ENCODE measurements at regions not wholly inside any gene's neighbourhood (a gene's known extent, or its start where the extent isn't known, plus 50 kb on each side); places are given as distances from the start of the nearest gene placed in this dataset.

DNA sequence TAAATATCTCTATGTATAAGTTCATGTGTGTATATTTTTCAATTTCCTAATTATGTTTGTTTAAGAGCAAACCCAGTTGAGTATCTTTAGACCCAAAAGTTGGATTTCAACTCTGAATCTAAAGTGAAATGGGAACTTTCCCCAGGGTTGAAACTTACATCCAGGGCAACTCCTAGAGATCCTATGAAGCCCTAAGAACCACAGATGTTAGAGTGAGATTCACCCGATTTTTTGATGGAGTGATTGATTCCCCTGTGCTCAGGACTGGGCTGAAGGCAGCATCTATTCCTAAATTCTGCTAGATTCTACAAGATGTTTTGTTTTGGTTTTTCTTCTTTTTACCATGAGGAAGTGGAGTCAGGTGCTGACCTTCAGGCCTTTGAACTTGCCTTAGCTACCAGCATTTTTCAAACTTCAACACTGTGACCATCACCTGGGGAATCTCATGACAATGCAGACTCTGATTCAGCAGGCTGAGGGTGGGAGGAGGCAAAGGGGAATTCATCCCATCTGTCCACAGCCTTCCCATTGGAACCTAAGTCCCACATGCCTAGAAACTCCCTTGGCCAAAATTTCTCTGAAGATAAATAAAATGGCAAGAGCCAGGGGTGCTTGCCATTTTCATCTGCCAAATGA is 145.5 kb downstream of the ETS2 start:
- ChIA-PET CTCF (no interaction called here), POLR2A (no interaction called here)
- Histone ChIP-seq H3K9me3 (ENCODE audit: control insufficient read depth, insufficient read depth, low read depth, low read length) (no peaks in the 10 kb centered on the region), H3K4me1 (ENCODE audit: control insufficient read depth, insufficient read depth, low read length) (no peaks in the 10 kb centered on the region), H3K36me3 (ENCODE audit: control insufficient read depth, insufficient read depth, low read length) (no peaks in the 10 kb centered on the region), H3K27ac (ENCODE audit: low read length) (no peak overlapping the region), H3K27me3 (ENCODE audit: control insufficient read depth, insufficient read depth, low read length) (no peaks in the 10 kb centered on the region), H3K4me3 (ENCODE audit: low read depth in 2 of 2, low read length in 2 of 2) (no peak overlapping the region)
- DNase-seq (ENCODE audit: low read depth, low spot score) (no peak), ATAC-seq (no peak)
- in situ Hi-C loops (cut with HindIII; ENCODE audit: low pct_unique_long_range_greater_than_20kb, low sequenced_read_pairs) (no loop called here), intact Hi-C loops (cut with micrococcal nuclease; ENCODE audit: unreplicated experiment) (no loop called here)
- no peak for TF ChIP-seq TCF7L2 (IDR thresholded peaks at IDR 0.05; ENCODE audit: low read depth, low read length)
- TF ChIP-seq, protein P1, sequence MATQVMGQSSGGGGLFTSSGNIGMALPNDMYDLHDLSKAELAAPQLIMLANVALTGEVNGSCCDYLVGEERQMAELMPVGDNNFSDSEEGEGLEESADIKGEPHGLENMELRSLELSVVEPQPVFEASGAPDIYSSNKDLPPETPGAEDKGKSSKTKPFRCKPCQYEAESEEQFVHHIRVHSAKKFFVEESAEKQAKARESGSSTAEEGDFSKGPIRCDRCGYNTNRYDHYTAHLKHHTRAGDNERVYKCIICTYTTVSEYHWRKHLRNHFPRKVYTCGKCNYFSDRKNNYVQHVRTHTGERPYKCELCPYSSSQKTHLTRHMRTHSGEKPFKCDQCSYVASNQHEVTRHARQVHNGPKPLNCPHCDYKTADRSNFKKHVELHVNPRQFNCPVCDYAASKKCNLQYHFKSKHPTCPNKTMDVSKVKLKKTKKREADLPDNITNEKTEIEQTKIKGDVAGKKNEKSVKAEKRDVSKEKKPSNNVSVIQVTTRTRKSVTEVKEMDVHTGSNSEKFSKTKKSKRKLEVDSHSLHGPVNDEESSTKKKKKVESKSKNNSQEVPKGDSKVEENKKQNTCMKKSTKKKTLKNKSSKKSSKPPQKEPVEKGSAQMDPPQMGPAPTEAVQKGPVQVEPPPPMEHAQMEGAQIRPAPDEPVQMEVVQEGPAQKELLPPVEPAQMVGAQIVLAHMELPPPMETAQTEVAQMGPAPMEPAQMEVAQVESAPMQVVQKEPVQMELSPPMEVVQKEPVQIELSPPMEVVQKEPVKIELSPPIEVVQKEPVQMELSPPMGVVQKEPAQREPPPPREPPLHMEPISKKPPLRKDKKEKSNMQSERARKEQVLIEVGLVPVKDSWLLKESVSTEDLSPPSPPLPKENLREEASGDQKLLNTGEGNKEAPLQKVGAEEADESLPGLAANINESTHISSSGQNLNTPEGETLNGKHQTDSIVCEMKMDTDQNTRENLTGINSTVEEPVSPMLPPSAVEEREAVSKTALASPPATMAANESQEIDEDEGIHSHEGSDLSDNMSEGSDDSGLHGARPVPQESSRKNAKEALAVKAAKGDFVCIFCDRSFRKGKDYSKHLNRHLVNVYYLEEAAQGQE (IDR thresholded peaks at IDR 0.05; ENCODE audit: insufficient read depth in 1 of 2, low read depth in 2 of 2, low read length in 1 of 2), result no peak
- TF ChIP-seq SIN3A (IDR thresholded peaks at IDR 0.05; ENCODE audit: borderline replicate concordance, insufficient read depth, low read depth, low read length), result no peak
- TF ChIP-seq, protein P2, sequence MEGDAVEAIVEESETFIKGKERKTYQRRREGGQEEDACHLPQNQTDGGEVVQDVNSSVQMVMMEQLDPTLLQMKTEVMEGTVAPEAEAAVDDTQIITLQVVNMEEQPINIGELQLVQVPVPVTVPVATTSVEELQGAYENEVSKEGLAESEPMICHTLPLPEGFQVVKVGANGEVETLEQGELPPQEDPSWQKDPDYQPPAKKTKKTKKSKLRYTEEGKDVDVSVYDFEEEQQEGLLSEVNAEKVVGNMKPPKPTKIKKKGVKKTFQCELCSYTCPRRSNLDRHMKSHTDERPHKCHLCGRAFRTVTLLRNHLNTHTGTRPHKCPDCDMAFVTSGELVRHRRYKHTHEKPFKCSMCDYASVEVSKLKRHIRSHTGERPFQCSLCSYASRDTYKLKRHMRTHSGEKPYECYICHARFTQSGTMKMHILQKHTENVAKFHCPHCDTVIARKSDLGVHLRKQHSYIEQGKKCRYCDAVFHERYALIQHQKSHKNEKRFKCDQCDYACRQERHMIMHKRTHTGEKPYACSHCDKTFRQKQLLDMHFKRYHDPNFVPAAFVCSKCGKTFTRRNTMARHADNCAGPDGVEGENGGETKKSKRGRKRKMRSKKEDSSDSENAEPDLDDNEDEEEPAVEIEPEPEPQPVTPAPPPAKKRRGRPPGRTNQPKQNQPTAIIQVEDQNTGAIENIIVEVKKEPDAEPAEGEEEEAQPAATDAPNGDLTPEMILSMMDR (IDR thresholded peaks at IDR 0.05), result no peak
- no peak for TF ChIP-seq POLR2AphosphoS5 (IDR thresholded peaks at IDR 0.05; ENCODE audit: low read depth, low read length)
- no TSS peak for BruUV-seq (replicated peaks)

DNA sequence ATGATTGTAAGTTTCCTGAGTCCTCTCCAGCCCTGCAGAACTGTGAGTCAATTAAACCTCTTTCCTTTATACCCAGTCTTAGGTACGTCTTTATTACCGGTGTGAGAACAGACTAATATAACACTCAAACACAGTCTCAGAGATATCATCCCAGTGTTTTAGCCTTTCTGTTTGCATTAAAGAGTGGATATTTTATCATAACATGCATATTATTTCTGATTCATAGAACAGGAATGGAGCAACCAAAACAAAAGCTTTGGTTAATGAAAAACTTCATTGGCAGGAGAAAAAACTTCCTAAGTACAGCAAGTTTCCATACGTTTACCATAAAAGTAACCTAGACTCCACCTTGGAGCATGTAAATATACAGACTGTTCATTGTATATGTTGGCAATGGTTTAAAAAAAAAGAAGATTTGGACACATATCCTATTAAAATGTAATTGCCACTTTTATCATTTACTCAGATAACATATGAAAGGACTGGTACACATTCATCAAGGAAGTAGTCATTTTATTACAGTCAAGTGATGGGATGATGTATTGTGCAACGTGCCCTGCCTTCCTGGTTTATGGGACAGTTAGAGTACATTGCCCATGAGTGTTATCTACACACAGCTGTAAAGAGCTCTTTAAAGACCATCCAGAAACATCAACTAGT is 144.8 kb downstream of the ETS2 start:
- CTCF ChIA-PET, result no interaction called here
- ATAC-seq, result no peak
- Histone ChIP-seq H3K4me3 (ENCODE audit: low read depth in 2 of 2, low read length in 2 of 2) (no peak overlapping the region), H3K9me3 (ENCODE audit: control insufficient read depth, insufficient read depth, low read depth, low read length) (no peaks in the 10 kb centered on the region), H3K36me3 (ENCODE audit: control insufficient read depth, insufficient read depth, low read length) (no peaks in the 10 kb centered on the region), H3K4me1 (ENCODE audit: control insufficient read depth, insufficient read depth, low read length) (no peaks in the 10 kb centered on the region), H3K27ac (ENCODE audit: low read length) (no peak overlapping the region), H3K27me3 (ENCODE audit: control insufficient read depth, insufficient read depth, low read length) (no peaks in the 10 kb centered on the region)
- intact Hi-C loops (cut with micrococcal nuclease; ENCODE audit: unreplicated experiment), result no loop called here
- no TSS peak for BruUV-seq (replicated peaks)
- POLR2A ChIA-PET, result no interaction called here
- no peak for DNase-seq (ENCODE audit: low read depth, low spot score)
- in situ Hi-C loops (cut with HindIII; ENCODE audit: low pct_unique_long_range_greater_than_20kb, low sequenced_read_pairs), result no loop called here
- TF ChIP-seq TCF7L2 (IDR thresholded peaks at IDR 0.05; ENCODE audit: low read depth, low read length) (no peak), POLR2AphosphoS5 (IDR thresholded peaks at IDR 0.05; ENCODE audit: low read depth, low read length) (no peak), SIN3A (IDR thresholded peaks at IDR 0.05; ENCODE audit: borderline replicate concordance, insufficient read depth, low read depth, low read length) (no peak)
- TF ChIP-seq, protein P2 (IDR thresholded peaks at IDR 0.05), result no peak
- TF ChIP-seq, protein P1 (IDR thresholded peaks at IDR 0.05; ENCODE audit: insufficient read depth in 1 of 2, low read depth in 2 of 2, low read length in 1 of 2), result no peak
